OCI-LY1 (cell line): ENCODE measurements at regions not wholly inside any gene's neighbourhood (a gene's known extent, or its start where the extent isn't known, plus 50 kb on each side); places are given as distances from the start of the nearest gene placed in this dataset.

ENCODE experiments used
- H2AFZ ChIP-seq: fragments of 200-600 bp; sonication (generic), shearing (Covaris generic); 2 replicates; pipeline ENCODE4 v1.6.0; 2014; ENCODE audit warnings: antibody characterized with exemption, mild to moderate bottlenecking, low read length
- H3F3A ChIP-seq: fragments of 200-600 bp; sonication (generic), shearing (Covaris generic); 2 replicates; pipeline ENCODE4 v1.6.0; 2014; ENCODE audit warnings: mild to moderate bottlenecking, antibody characterized with exemption, low read length, moderate library complexity; ENCODE audit not compliant: insufficient read depth
- H3K27ac ChIP-seq: fragments of 200-600 bp; sonication (generic); 2 replicates; pipeline ENCODE4 v1.5.1; 2014; ENCODE audit warnings: low read length, mixed run types, mild to moderate bottlenecking, low read depth; ENCODE audit not compliant: poor library complexity, severe bottlenecking
- H3K27me3 ChIP-seq: fragments of 200-600 bp; sonication (generic); 2 replicates; pipeline ENCODE4 v1.6.0; 2014; ENCODE audit warnings: antibody characterized with exemption, mild to moderate bottlenecking, low read length, moderate library complexity; ENCODE audit not compliant: insufficient read depth
- H3K36me3 ChIP-seq: fragments of 200-600 bp; sonication (generic); 2 replicates; pipeline ENCODE4 v1.6.1; 2014; ENCODE audit warnings: mild to moderate bottlenecking, antibody characterized with exemption, low read length, moderate library complexity, mixed read lengths; ENCODE audit not compliant: insufficient read depth
- H3K4me1 ChIP-seq: fragments of 200-600 bp; sonication (generic); 2 replicates; pipeline ENCODE4 v1.5.1; 2014; ENCODE audit warnings: mild to moderate bottlenecking, low read length, moderate library complexity; ENCODE audit not compliant: insufficient read depth, severe bottlenecking
- H3K4me2 ChIP-seq: fragments of 200-600 bp; sonication (generic), shearing (Covaris generic); 2 replicates; pipeline ENCODE4 v1.6.1; 2014; ENCODE audit warnings: low read length
- H3K4me3 ChIP-seq: fragments of 200-600 bp; sonication (generic); 2 replicates; pipeline ENCODE4 v1.5.1; 2014; ENCODE audit warnings: low read length, low read depth, mild to moderate bottlenecking, mixed read lengths; ENCODE audit not compliant: poor library complexity, severe bottlenecking
- H3K79me2 ChIP-seq: fragments of 200-600 bp; shearing (Covaris generic); 2 replicates; pipeline ENCODE4 v1.6.1; 2016; ENCODE audit warnings: mixed run types, low read length, mixed read lengths; ENCODE audit not compliant: insufficient read depth
- H3K9ac ChIP-seq: fragments of 200-600 bp; sonication (generic), shearing (Covaris generic); 2 replicates; pipeline ENCODE4 v1.6.1; 2014; ENCODE audit warnings: mild to moderate bottlenecking, low read length, mixed read lengths
- H3K9me2 ChIP-seq: fragments of 200-600 bp; sonication (generic), shearing (Covaris generic); 2 replicates; pipeline ENCODE4 v1.6.1; 2014; ENCODE audit warnings: low read depth, mild to moderate bottlenecking, low read length, mixed read lengths
- H3K9me3 ChIP-seq: fragments of 200-600 bp; shearing (Covaris generic); 2 replicates; pipeline ENCODE4 v1.6.1; 2014; ENCODE audit warnings: low read length, mixed read lengths
- H4K20me1 ChIP-seq: fragments of 200-600 bp; sonication (generic), shearing (Covaris generic); 2 replicates; pipeline ENCODE4 v1.6.0; 2016; ENCODE audit warnings: mild to moderate bottlenecking, low read length; ENCODE audit not compliant: insufficient read depth
- EZH2 ChIP-seq: fragments of 200-600 bp; sonication (generic), shearing (Covaris generic); IDR thresholded peaks from 2 replicates; pipeline ENCODE4 v1.8.0; 2017; ENCODE audit warnings: borderline replicate concordance, mixed run types, mild to moderate bottlenecking, antibody characterized with exemption, low read length, moderate library complexity, mixed read lengths
- TF ChIP-seq, protein P1 (sequence below): fragments of 200-600 bp; sonication (generic), shearing (Covaris generic); IDR thresholded peaks from 2 replicates; pipeline ENCODE4 v1.5.1; 2017; ENCODE audit warnings: mild to moderate bottlenecking, antibody characterized with exemption, low read length, moderate library complexity, mixed read lengths

DNA sequence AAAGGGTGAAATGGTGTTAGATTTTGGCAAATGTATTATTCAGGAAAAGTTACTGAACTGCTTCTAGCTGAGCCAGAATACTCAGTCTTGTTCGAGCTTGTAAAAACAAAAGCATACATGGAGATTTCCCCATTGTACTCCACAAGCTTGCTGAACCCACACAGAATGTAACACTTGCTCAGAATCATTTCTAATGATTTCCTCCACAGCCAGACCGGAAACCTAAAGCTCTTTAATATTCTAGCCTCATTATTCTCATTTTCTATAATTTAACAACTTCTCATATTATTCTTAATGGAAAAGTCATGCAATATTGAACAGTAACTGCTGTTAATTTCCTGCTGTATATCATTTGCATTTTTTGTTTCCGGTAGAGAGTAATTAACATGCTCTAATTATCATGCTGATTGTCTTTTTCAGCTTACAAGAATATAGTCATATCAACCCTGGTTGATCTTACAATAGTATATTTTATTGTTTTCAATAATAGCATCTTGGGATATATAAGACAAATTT lies 1387.5 kb upstream of the EYS start:
- no peaks in the 10 kb centered on the region for H3F3A ChIP-seq
- H3K4me3 ChIP-seq, result no peak overlapping the region
- H3K9me2 ChIP-seq, result no peaks in the 10 kb centered on the region
- no peaks in the 10 kb centered on the region for H3K79me2 ChIP-seq
- no peaks in the 10 kb centered on the region for H3K4me1 ChIP-seq
- no peaks in the 10 kb centered on the region for H4K20me1 ChIP-seq
- no peak overlapping the region for H3K4me2 ChIP-seq
- H3K9me3 ChIP-seq, result no peaks in the 10 kb centered on the region
- no peaks in the 10 kb centered on the region for H3K27me3 ChIP-seq
- no peak overlapping the region for H3K27ac ChIP-seq
- H2AFZ ChIP-seq, result no peak overlapping the region
- H3K36me3 ChIP-seq, result no peaks in the 10 kb centered on the region
- TF ChIP-seq, protein P1, sequence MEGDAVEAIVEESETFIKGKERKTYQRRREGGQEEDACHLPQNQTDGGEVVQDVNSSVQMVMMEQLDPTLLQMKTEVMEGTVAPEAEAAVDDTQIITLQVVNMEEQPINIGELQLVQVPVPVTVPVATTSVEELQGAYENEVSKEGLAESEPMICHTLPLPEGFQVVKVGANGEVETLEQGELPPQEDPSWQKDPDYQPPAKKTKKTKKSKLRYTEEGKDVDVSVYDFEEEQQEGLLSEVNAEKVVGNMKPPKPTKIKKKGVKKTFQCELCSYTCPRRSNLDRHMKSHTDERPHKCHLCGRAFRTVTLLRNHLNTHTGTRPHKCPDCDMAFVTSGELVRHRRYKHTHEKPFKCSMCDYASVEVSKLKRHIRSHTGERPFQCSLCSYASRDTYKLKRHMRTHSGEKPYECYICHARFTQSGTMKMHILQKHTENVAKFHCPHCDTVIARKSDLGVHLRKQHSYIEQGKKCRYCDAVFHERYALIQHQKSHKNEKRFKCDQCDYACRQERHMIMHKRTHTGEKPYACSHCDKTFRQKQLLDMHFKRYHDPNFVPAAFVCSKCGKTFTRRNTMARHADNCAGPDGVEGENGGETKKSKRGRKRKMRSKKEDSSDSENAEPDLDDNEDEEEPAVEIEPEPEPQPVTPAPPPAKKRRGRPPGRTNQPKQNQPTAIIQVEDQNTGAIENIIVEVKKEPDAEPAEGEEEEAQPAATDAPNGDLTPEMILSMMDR, result no peak
- TF ChIP-seq EZH2, result no peak
- H3K9ac ChIP-seq, result no peak overlapping the region

DNA sequence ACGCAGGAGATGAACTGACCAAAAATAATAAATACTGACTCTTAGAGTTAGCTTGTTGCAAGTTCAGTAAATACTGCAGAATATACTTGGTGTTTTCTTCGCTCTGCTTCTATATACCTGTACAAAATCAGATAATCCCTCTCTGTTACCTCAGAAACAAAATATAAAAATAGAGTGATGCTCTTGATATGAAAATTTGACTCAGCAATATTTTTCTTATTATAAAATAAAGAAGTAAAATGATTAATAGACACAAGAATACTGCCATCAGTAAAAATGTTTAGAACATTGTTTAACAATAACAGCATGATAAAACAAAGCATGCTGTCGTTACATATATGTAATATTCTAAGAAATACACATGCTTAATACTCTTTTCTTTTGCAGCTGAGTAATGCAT lies 1366.9 kb upstream of the EYS start:
- Histone ChIP-seq H2AFZ (no peak overlapping the region), H3K36me3 (no peaks in the 10 kb centered on the region), H3K4me1 (no peaks in the 10 kb centered on the region), H3K9me2 (peaks cover 6% of the 10 kb centered on the region; the same call in 1 of the 2 replicates), H3K4me3 (no peak overlapping the region), H3K27me3 (no peaks in the 10 kb centered on the region), H3K4me2 (no peak overlapping the region), H4K20me1 (no peaks in the 10 kb centered on the region), H3K9ac (no peak overlapping the region), H3F3A (no peaks in the 10 kb centered on the region), H3K9me3 (no peaks in the 10 kb centered on the region), H3K27ac (no peak overlapping the region), H3K79me2 (no peaks in the 10 kb centered on the region)
- TF ChIP-seq EZH2, result no peak
- TF ChIP-seq, protein P1, result no peak

DNA sequence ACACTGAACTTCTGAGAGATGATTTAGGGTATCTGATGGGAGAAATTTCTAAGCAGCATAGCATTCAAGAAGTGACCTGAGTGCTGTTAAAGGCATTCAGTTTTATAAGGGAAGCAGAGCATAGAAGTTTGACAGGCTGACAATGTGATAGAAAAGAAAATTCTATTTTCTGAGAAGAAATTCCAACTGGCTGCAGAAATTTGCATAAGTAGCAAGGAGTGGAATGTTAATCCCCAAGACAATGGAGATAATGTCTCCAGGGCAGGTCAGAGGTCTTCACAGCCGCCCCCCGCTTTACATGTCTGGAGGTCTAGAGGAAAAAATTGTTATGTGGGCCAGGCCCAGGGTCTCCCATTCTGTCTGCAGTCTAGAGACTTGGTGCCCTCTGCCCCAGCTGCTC lies 1361.8 kb upstream of the EYS start:
- no peak overlapping the region for H3K4me2 ChIP-seq
- H3K9me2 ChIP-seq, result no peaks in the 10 kb centered on the region
- no peak overlapping the region for H3K9ac ChIP-seq
- no peaks in the 10 kb centered on the region for H3F3A ChIP-seq
- no peaks in the 10 kb centered on the region for H4K20me1 ChIP-seq
- TF ChIP-seq, protein P1, result no peak
- no peak for TF ChIP-seq EZH2
- no peaks in the 10 kb centered on the region for H3K79me2 ChIP-seq
- H3K4me3 ChIP-seq, result no peak overlapping the region
- H3K27ac ChIP-seq, result no peak overlapping the region
- no peaks in the 10 kb centered on the region for H3K9me3 ChIP-seq
- H3K27me3 ChIP-seq, result no peaks in the 10 kb centered on the region
- no peaks in the 10 kb centered on the region for H3K4me1 ChIP-seq
- no peak overlapping the region for H2AFZ ChIP-seq
- no peaks in the 10 kb centered on the region for H3K36me3 ChIP-seq
